Nephron (organoid): ENCODE measurements at regions not wholly inside any gene's neighbourhood (a gene's known extent, or its start where the extent isn't known, plus 50 kb on each side); places are given as distances from the start of the nearest gene placed in this dataset.

Experiments used
- H3K27ac Mint-ChIP-seq, 3 experiments: 2 replicates each; pipeline ENCODE4 v1.8.0; 2020; ENCODE audit warnings: mixed read lengths in 3 of 3, mild to moderate bottlenecking in 2 of 3, moderate library complexity in 1 of 3
- H3K27me3 Mint-ChIP-seq: 2 replicates; pipeline ENCODE4 v1.8.0; 2021; ENCODE audit warnings: low read depth, mild to moderate bottlenecking, moderate library complexity, mixed read lengths
- H3K36me3 Mint-ChIP-seq: 2 replicates; pipeline ENCODE4 v1.8.0; 2020; ENCODE audit warnings: low read depth, mixed read lengths
- H3K4me1 Mint-ChIP-seq: 2 replicates; pipeline ENCODE4 v1.8.0; 2020; ENCODE audit warnings: mixed read lengths
- H3K4me3 Mint-ChIP-seq, 3 experiments: 2 replicates each; pipeline ENCODE4 v1.8.0; 2020; ENCODE audit warnings: mild to moderate bottlenecking in 3 of 3, mixed read lengths in 3 of 3, moderate library complexity in 2 of 3
- H3K9me3 Mint-ChIP-seq: 2 replicates; pipeline ENCODE4 v1.8.0; 2020; ENCODE audit warnings: mixed read lengths
- CTCF ChIP-seq, 3 experiments: fragments of 200-600 bp; sonication (generic); IDR thresholded peaks; one replicate each; pipeline ENCODE4 v1.5.0; 2021; ENCODE audit warnings: antibody characterized with exemption in 3 of 3; ENCODE audit not compliant: unreplicated experiment in 3 of 3

DNA sequence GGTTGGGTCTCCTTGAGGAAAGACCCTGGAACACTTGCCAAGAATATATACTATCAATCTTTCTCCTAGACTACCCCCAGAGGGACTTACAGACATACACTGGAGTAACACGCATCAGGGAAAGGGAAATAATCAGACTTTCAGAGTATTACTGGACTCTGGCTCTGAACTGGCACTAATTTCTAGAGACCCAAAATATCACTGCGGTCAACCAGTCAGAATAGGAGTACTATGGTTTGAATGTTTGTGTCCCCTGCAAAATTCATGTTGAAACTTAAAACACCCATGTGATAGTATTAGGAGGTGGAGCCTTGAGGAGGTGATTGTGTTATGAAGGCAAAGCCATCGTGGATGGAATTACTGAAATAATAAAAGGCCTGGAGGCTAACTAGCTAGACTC, 323.7 kb downstream of the EN1 start:
- H3K4me1 Mint-ChIP-seq: no peaks in the 10 kb centered on the region
- no peak for TF ChIP-seq CTCF (IDR thresholded peaks at IDR 0.05; ENCODE audit: unreplicated experiment in 3 of 3)
- peaks cover 10% of the 10 kb centered on the region for H3K27me3 Mint-ChIP-seq
- H3K27ac Mint-ChIP-seq: no peak overlapping the region
- peaks cover 13% of the 10 kb centered on the region for H3K9me3 Mint-ChIP-seq
- no peaks in the 10 kb centered on the region for H3K36me3 Mint-ChIP-seq
- H3K4me3 Mint-ChIP-seq: no peak overlapping the region

- Mint-ChIP-seq H3K4me3 (no peak overlapping the region), H3K9me3 (peaks cover 15% of the 10 kb centered on the region), H3K27ac (no peak overlapping the region), H3K27me3 (no peaks in the 10 kb centered on the region), H3K36me3 (no peaks in the 10 kb centered on the region), H3K4me1 (no peaks in the 10 kb centered on the region)
- TF ChIP-seq CTCF (IDR thresholded peaks at IDR 0.05; ENCODE audit: unreplicated experiment in 3 of 3): no peak
These were observed 325.5 kb downstream of the EN1 start for GRCh38 chr2:118521960-118522359.

- Mint-ChIP-seq H3K9me3 (peaks cover 15% of the 10 kb centered on the region), H3K27ac (no peak overlapping the region), H3K27me3 (no peaks in the 10 kb centered on the region), H3K4me3 (no peak overlapping the region), H3K4me1 (no peaks in the 10 kb centered on the region), H3K36me3 (no peaks in the 10 kb centered on the region)
- no peak for TF ChIP-seq CTCF (IDR thresholded peaks at IDR 0.05; ENCODE audit: unreplicated experiment in 3 of 3)
These were observed 326.2 kb downstream of the EN1 start for GRCh38 chr2:118521272-118521671.

- no peaks in the 10 kb centered on the region for H3K4me1 Mint-ChIP-seq
- TF ChIP-seq CTCF (IDR thresholded peaks at IDR 0.05; ENCODE audit: unreplicated experiment in 3 of 3): no peak
- no peak overlapping the region for H3K4me3 Mint-ChIP-seq
- H3K27me3 Mint-ChIP-seq: no peaks in the 10 kb centered on the region
- peaks cover 15% of the 10 kb centered on the region for H3K9me3 Mint-ChIP-seq
- no peak overlapping the region for H3K27ac Mint-ChIP-seq
- H3K36me3 Mint-ChIP-seq: no peaks in the 10 kb centered on the region
These were observed 327.2 kb downstream of the EN1 start for GRCh38 chr2:118520246-118520645.

DNA sequence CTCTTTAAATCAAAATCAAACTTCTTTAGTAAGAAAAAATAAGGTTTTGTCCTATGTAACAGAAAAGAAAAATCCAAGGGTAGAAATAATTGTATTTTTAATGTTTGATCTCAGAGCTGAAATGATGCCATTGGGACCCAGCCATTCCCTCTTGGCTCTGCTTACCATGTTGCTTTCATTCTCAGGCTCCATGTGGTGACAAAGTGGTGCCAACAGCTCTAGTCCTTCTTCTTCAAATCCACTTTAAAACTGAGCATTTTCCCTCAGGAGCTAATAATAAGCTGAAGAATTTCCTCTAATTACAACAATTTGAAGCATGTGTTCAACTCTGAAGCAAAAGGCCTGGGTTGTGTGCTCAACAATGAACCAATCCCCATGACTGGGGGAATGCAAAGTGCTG, 327.9 kb downstream of the EN1 start:
- no peak for TF ChIP-seq CTCF (IDR thresholded peaks at IDR 0.05; ENCODE audit: unreplicated experiment in 3 of 3)
- no peak overlapping the region for H3K4me3 Mint-ChIP-seq
- peaks cover 15% of the 10 kb centered on the region for H3K9me3 Mint-ChIP-seq
- no peaks in the 10 kb centered on the region for H3K27me3 Mint-ChIP-seq
- no peaks in the 10 kb centered on the region for H3K36me3 Mint-ChIP-seq
- H3K4me1 Mint-ChIP-seq: no peaks in the 10 kb centered on the region
- H3K27ac Mint-ChIP-seq: no peak overlapping the region

DNA sequence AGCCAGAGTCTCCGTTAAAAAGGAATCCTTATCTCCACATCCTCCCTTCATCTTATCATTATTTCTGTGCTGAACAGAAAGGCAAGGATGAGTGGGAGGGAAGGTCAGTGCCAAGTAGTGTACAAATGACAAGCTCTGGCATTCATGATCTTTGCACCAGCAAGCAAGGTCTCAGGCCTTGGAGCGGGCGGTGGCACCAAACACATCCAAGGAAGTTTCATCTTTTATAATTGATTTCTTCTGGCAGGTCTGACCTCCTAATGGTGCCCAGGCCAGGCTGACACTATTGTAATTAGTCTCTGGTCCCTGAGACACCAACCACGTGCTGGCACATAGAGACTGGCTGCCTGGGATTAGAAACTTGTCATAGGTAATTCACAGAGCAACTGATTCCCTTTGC, 336.6 kb downstream of the EN1 start:
- H3K27me3 Mint-ChIP-seq: no peaks in the 10 kb centered on the region
- no peak overlapping the region for H3K4me3 Mint-ChIP-seq
- H3K9me3 Mint-ChIP-seq: no peaks in the 10 kb centered on the region
- no peak for TF ChIP-seq CTCF (IDR thresholded peaks at IDR 0.05; ENCODE audit: unreplicated experiment in 3 of 3)
- no peaks in the 10 kb centered on the region for H3K4me1 Mint-ChIP-seq
- H3K36me3 Mint-ChIP-seq: no peaks in the 10 kb centered on the region
- H3K27ac Mint-ChIP-seq: no peak overlapping the region
